Globus pallidus (tissue), 1 donor: ENCODE measurements at regions not wholly inside any gene's neighbourhood (a gene's known extent, or its start where the extent isn't known, plus 50 kb on each side); places are given as distances from the start of the nearest gene placed in this dataset.

Experiments used
- DNase-seq: peaks from one replicate; pipeline ENCODE4 v3.0.0-alpha.2; 2015; ENCODE audit warnings: low spot score

- no peak for DNase-seq
Observed at GRCh38 chr2:2871480-2872308, 505.9 kb downstream of the EIPR1 start.

- DNase-seq, result no peak
Observed at GRCh38 chr2:2870106-2870505, 507.5 kb downstream of the EIPR1 start.

GRCh38 chr2:2869553-2869952 is 508.1 kb downstream of the EIPR1 start:
- DNase-seq, result no peak

GRCh38 chr2:2868085-2868484 is 509.5 kb downstream of the EIPR1 start:
- DNase-seq, result no peak

- no peak for DNase-seq
Observed at GRCh38 chr2:2867397-2867979, 510.1 kb downstream of the EIPR1 start.

- DNase-seq, result no peak
Observed at GRCh38 chr2:2866459-2866858, 511.2 kb downstream of the EIPR1 start.

- DNase-seq, result no peak
Observed at GRCh38 chr2:2862386-2862785, 515.2 kb downstream of the EIPR1 start.

GRCh38 chr2:2861666-2862240 is 515.9 kb downstream of the EIPR1 start:
- no peak for DNase-seq

GRCh38 chr2:2860589-2861300 is 516.9 kb downstream of the EIPR1 start:
- no peak for DNase-seq

- DNase-seq, result no peak
Observed at GRCh38 chr2:2859732-2860131, 517.9 kb downstream of the EIPR1 start.

- DNase-seq, result no peak
Observed at GRCh38 chr2:2859164-2859563, 518.5 kb downstream of the EIPR1 start.

GRCh38 chr2:2856723-2857415 is 520.7 kb downstream of the EIPR1 start:
- DNase-seq, result no peak

GRCh38 chr2:2855297-2855696 is 522.3 kb downstream of the EIPR1 start:
- DNase-seq, result no peak

GRCh38 chr2:2853346-2853745 is 522.3 kb upstream of the MYT1L start:
- DNase-seq, result no peak

- DNase-seq, result no peak
Observed at GRCh38 chr2:2851806-2852777, 521.0 kb upstream of the MYT1L start.

- DNase-seq, result no peak
Observed at GRCh38 chr2:2851316-2851715, 520.2 kb upstream of the MYT1L start.

- DNase-seq, result no peak
Observed at GRCh38 chr2:2850859-2851258, 519.8 kb upstream of the MYT1L start.

- DNase-seq, result no peak
Observed at GRCh38 chr2:2850218-2850755, 519.2 kb upstream of the MYT1L start.

- DNase-seq, result no peak
Observed at GRCh38 chr2:2849464-2850217, 518.6 kb upstream of the MYT1L start.
